ENCODE measurements at regions not wholly inside any gene's neighbourhood (a gene's known extent, or its start where the extent isn't known, plus 50 kb on each side); places are given as distances from the start of the nearest gene placed in this dataset.

DNA sequence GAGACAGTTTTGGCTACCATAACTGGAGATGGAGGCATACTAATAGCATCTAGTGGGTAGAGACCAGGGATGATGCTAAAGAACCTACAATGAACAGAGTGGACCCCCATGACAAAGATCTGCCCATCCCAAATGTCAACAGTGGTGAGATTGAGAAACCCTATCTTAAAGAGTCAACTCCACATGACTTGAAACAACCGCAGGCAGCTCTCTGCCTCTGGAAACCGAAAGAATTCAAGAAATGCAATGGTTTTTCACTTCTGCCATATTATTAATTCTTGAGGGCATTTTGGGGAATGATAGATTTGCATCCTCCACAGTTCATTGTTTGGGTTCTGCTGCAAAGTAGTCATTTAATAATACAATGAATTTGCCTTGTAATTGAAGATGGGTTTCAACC lies 463.4 kb downstream of the MAFB start:
- Histone ChIP-seq H3K27ac (ENCODE audit: low read depth, low read length) (no peak overlapping the region), H3K4me1 (ENCODE audit: control insufficient read depth, low read length) (no peaks in the 10 kb centered on the region), H3K4me3 (ENCODE audit: low read length) (no peak overlapping the region), H3F3A (ENCODE audit: control insufficient read depth, insufficient read depth) (no peaks in the 10 kb centered on the region), H3K9me2 (replicated peaks; ENCODE audit: control insufficient read depth, low read length) (no peaks in the 10 kb centered on the region), H3K4me2 (ENCODE audit: low read length) (no peak overlapping the region), H3K27me3 (ENCODE audit: control insufficient read depth, low read length) (no peaks in the 10 kb centered on the region), H3K9me3 (ENCODE audit: control insufficient read depth, insufficient read depth, low read length) (no peaks in the 10 kb centered on the region), H3K36me3 (ENCODE audit: control insufficient read depth, low read length) (no peaks in the 10 kb centered on the region), H3K79me2 (ENCODE audit: control insufficient read depth, low read length) (no peaks in the 10 kb centered on the region), H4K20me1 (ENCODE audit: control insufficient read depth, insufficient read depth, low read depth, low read length) (no peaks in the 10 kb centered on the region)
- no peak for TF ChIP-seq EZH2phosphoT487 (IDR thresholded peaks at IDR 0.05; ENCODE audit: borderline replicate concordance, low read length)
- no peak for TF ChIP-seq CTCF (IDR thresholded peaks at IDR 0.05; ENCODE audit: low read depth, low read length, poor library complexity, severe bottlenecking)

- no peaks in the 10 kb centered on the region for H3K27me3 ChIP-seq (ENCODE audit: control insufficient read depth, low read length)
- H3K4me3 ChIP-seq (ENCODE audit: low read length) = no peak overlapping the region
- no peaks in the 10 kb centered on the region for H4K20me1 ChIP-seq (ENCODE audit: control insufficient read depth, insufficient read depth, low read depth, low read length)
- H3K79me2 ChIP-seq (ENCODE audit: control insufficient read depth, low read length) = no peaks in the 10 kb centered on the region
- H3K9me3 ChIP-seq (ENCODE audit: control insufficient read depth, insufficient read depth, low read length) = no peaks in the 10 kb centered on the region
- no peak overlapping the region for H3K27ac ChIP-seq (ENCODE audit: low read depth, low read length)
- no peaks in the 10 kb centered on the region for H3F3A ChIP-seq (ENCODE audit: control insufficient read depth, insufficient read depth)
- no peaks in the 10 kb centered on the region for H3K9me2 ChIP-seq (replicated peaks; ENCODE audit: control insufficient read depth, low read length)
- no peaks in the 10 kb centered on the region for H3K4me1 ChIP-seq (ENCODE audit: control insufficient read depth, low read length)
- H3K36me3 ChIP-seq (ENCODE audit: control insufficient read depth, low read length) = no peaks in the 10 kb centered on the region
- no peak for TF ChIP-seq EZH2phosphoT487 (IDR thresholded peaks at IDR 0.05; ENCODE audit: borderline replicate concordance, low read length)
- no peak for TF ChIP-seq CTCF (IDR thresholded peaks at IDR 0.05; ENCODE audit: low read depth, low read length, poor library complexity, severe bottlenecking)
- no peak overlapping the region for H3K4me2 ChIP-seq (ENCODE audit: low read length)
Observed at GRCh38 chr20:40223810-40224209, 465.2 kb downstream of the MAFB start.

GRCh38 chr20:40218971-40219370 lies 470.1 kb downstream of the MAFB start:
- Histone ChIP-seq H3K4me3 (ENCODE audit: low read length) (no peak overlapping the region), H3K79me2 (ENCODE audit: control insufficient read depth, low read length) (no peaks in the 10 kb centered on the region), H3K9me2 (replicated peaks; ENCODE audit: control insufficient read depth, low read length) (no peaks in the 10 kb centered on the region), H3F3A (ENCODE audit: control insufficient read depth, insufficient read depth) (no peaks in the 10 kb centered on the region), H3K4me1 (ENCODE audit: control insufficient read depth, low read length) (no peaks in the 10 kb centered on the region), H3K4me2 (ENCODE audit: low read length) (no peak overlapping the region), H4K20me1 (ENCODE audit: control insufficient read depth, insufficient read depth, low read depth, low read length) (no peaks in the 10 kb centered on the region), H3K27me3 (ENCODE audit: control insufficient read depth, low read length) (no peaks in the 10 kb centered on the region), H3K9me3 (ENCODE audit: control insufficient read depth, insufficient read depth, low read length) (no peaks in the 10 kb centered on the region), H3K36me3 (ENCODE audit: control insufficient read depth, low read length) (no peaks in the 10 kb centered on the region), H3K27ac (ENCODE audit: low read depth, low read length) (no peak overlapping the region)
- TF ChIP-seq CTCF (IDR thresholded peaks at IDR 0.05; ENCODE audit: low read depth, low read length, poor library complexity, severe bottlenecking) = no peak
- TF ChIP-seq EZH2phosphoT487 (IDR thresholded peaks at IDR 0.05; ENCODE audit: borderline replicate concordance, low read length) = no peak

Measured in DOHH2 (cell line).